GM18505 (cell line): ENCODE measurements at regions not wholly inside any gene's neighbourhood (a gene's known extent, or its start where the extent isn't known, plus 50 kb on each side); places are given as distances from the start of the nearest gene placed in this dataset.

Experiments
- ATAC-seq: cut with Tn5 transposase; IDR thresholded peaks from one replicate; pipeline ENCODE4 v1.9.1; 2021; ENCODE audit not compliant: unreplicated experiment
- POLR2A ChIP-seq: IDR thresholded peaks from 4 replicates; pipeline ENCODE4 v1.6.1; 2011; ENCODE audit warnings: borderline replicate concordance; ENCODE audit not compliant: insufficient read depth, insufficient read length; ENCODE audit errors: extremely low read depth

- TF ChIP-seq POLR2A, result no peak
- ATAC-seq, result no peak
These were observed 560.8 kb downstream of the BRD1 start for GRCh38 chr22:49266561-49267519.

GRCh38 chr22:49264696-49265095 lies 563.0 kb downstream of the BRD1 start:
- no peak for ATAC-seq
- no peak for TF ChIP-seq POLR2A

GRCh38 chr22:49263101-49263500 lies 564.6 kb downstream of the BRD1 start:
- no peak for ATAC-seq
- TF ChIP-seq POLR2A, result no peak

- ATAC-seq, result no peak
- no peak for TF ChIP-seq POLR2A
These were observed 565.5 kb downstream of the BRD1 start for GRCh38 chr22:49262167-49262566.

GRCh38 chr22:49261616-49262015 lies 566.1 kb downstream of the BRD1 start:
- no peak for ATAC-seq
- no peak for TF ChIP-seq POLR2A

- TF ChIP-seq POLR2A, result no peak
- no peak for ATAC-seq
These were observed 566.7 kb downstream of the BRD1 start for GRCh38 chr22:49260681-49261580.

- no peak for ATAC-seq
- TF ChIP-seq POLR2A, result no peak
These were observed 567.6 kb downstream of the BRD1 start for GRCh38 chr22:49259839-49260615.

- no peak for ATAC-seq
- TF ChIP-seq POLR2A, result no peak
These were observed 569.3 kb downstream of the BRD1 start for GRCh38 chr22:49258107-49259010.

GRCh38 chr22:49257551-49257961 lies 570.1 kb downstream of the BRD1 start:
- ATAC-seq, result no peak
- no peak for TF ChIP-seq POLR2A

- TF ChIP-seq POLR2A, result no peak
- no peak for ATAC-seq
These were observed 571.8 kb downstream of the BRD1 start for GRCh38 chr22:49255741-49256318.

- TF ChIP-seq POLR2A, result no peak
- ATAC-seq, result no peak
These were observed 572.5 kb downstream of the BRD1 start for GRCh38 chr22:49255154-49255553.

- no peak for ATAC-seq
- TF ChIP-seq POLR2A, result no peak
These were observed 574.0 kb downstream of the BRD1 start for GRCh38 chr22:49253656-49254055.
